Body of pancreas (tissue), 4 donors: ENCODE measurements at regions not wholly inside any gene's neighbourhood (a gene's known extent, or its start where the extent isn't known, plus 50 kb on each side); places are given as distances from the start of the nearest gene placed in this dataset.

ENCODE experiments used
- POLR2A ChIP-seq, 3 donors: fragments of 450-650 bp; IDR thresholded peaks; one replicate each; pipeline ENCODE4 v1.6.1; 2016; ENCODE audit warnings: antibody characterized with exemption in 3 of 3, mild to moderate bottlenecking in 2 of 3
- TF ChIP-seq, protein P1 (sequence below), 7 experiments: fragments of 450-650 bp in 4 of 7; fragments of 200-600 bp in 3 of 7; sonication (generic) in 3 of 7; IDR thresholded peaks; one replicate each; pipeline ENCODE4 v1.5.1; 2016 to 2019; ENCODE audit warnings: antibody characterized with exemption in 7 of 7

DNA sequence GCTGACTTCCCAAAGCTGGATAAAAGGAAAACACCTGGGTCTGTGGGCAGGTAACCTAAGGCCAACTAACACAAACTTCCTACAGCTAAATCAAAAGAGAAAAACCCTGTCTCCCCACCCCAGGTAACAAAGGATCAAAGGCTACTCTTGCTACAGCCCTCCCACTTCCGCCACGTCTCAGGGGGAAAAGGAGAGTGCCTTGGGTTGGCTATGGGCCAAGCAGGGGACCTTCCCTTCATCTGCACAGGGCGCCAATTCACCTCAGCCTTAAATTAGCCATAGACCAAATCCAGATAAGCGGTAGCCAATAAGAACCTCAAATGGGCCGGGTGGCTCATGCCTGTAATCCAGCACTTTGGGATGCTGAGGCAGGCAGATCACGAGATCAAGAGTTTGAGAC is 69.1 kb upstream of the LANCL2 start:
- TF ChIP-seq, protein P1, sequence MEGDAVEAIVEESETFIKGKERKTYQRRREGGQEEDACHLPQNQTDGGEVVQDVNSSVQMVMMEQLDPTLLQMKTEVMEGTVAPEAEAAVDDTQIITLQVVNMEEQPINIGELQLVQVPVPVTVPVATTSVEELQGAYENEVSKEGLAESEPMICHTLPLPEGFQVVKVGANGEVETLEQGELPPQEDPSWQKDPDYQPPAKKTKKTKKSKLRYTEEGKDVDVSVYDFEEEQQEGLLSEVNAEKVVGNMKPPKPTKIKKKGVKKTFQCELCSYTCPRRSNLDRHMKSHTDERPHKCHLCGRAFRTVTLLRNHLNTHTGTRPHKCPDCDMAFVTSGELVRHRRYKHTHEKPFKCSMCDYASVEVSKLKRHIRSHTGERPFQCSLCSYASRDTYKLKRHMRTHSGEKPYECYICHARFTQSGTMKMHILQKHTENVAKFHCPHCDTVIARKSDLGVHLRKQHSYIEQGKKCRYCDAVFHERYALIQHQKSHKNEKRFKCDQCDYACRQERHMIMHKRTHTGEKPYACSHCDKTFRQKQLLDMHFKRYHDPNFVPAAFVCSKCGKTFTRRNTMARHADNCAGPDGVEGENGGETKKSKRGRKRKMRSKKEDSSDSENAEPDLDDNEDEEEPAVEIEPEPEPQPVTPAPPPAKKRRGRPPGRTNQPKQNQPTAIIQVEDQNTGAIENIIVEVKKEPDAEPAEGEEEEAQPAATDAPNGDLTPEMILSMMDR (IDR thresholded peaks at IDR 0.05) = no peak
- TF ChIP-seq POLR2A (IDR thresholded peaks at IDR 0.05) = no peak
